Inferior parietal cortex (tissue), 1 donor: ENCODE measurements at regions not wholly inside any gene's neighbourhood (a gene's known extent, or its start where the extent isn't known, plus 50 kb on each side); places are given as distances from the start of the nearest gene placed in this dataset.

Experiments
- DNase-seq: peaks from one replicate; pipeline ENCODE4 v3.0.0-alpha.2; 2016; ENCODE audit errors: extremely low spot score

- DNase-seq, result no peak
Observed at GRCh38 chr14:36465178-36465577, 54.9 kb downstream of the NKX2-1 start.

- no peak for DNase-seq
Observed at GRCh38 chr14:36462890-36463289, 57.1 kb downstream of the NKX2-1 start.

- no peak for DNase-seq
Observed at GRCh38 chr14:36455241-36455627, 64.8 kb downstream of the NKX2-1 start.

- DNase-seq, result no peak
Observed at GRCh38 chr14:36454599-36455240, 65.3 kb downstream of the NKX2-1 start.

- no peak for DNase-seq
Observed at GRCh38 chr14:36452860-36453259, 67.2 kb downstream of the NKX2-1 start.

- DNase-seq, result no peak
Observed at GRCh38 chr14:36451310-36452065, 68.5 kb downstream of the NKX2-1 start.

- DNase-seq, result no peak
Observed at GRCh38 chr14:36450550-36450949, 69.5 kb downstream of the NKX2-1 start.

GRCh38 chr14:36449903-36450302 is 70.1 kb downstream of the NKX2-1 start:
- DNase-seq, result no peak

- no peak for DNase-seq
Observed at GRCh38 chr14:36443374-36443773, 76.7 kb downstream of the NKX2-1 start.

GRCh38 chr14:36442824-36443241 is 77.2 kb downstream of the NKX2-1 start:
- DNase-seq, result no peak

GRCh38 chr14:36441283-36441682 is 78.7 kb downstream of the NKX2-1 start:
- DNase-seq, result no peak

- no peak for DNase-seq
Observed at GRCh38 chr14:36439766-36440165, 80.3 kb downstream of the NKX2-1 start.

GRCh38 chr14:36438883-36439282 is 81.1 kb downstream of the NKX2-1 start:
- DNase-seq, result no peak

- DNase-seq, result no peak
Observed at GRCh38 chr14:36430662-36431084, 89.4 kb downstream of the NKX2-1 start.

- DNase-seq, result no peak
Observed at GRCh38 chr14:36430169-36430568, 89.9 kb downstream of the NKX2-1 start.

- DNase-seq, result no peak
Observed at GRCh38 chr14:36429692-36430091, 90.3 kb downstream of the NKX2-1 start.

GRCh38 chr14:36428350-36428749 is 91.7 kb downstream of the NKX2-1 start:
- no peak for DNase-seq

GRCh38 chr14:36426836-36427235 is 93.2 kb downstream of the NKX2-1 start:
- no peak for DNase-seq

GRCh38 chr14:36426113-36426512 is 93.9 kb downstream of the NKX2-1 start:
- no peak for DNase-seq

- DNase-seq, result no peak
Observed at GRCh38 chr14:36424478-36425102, 95.4 kb downstream of the NKX2-1 start.

- no peak for DNase-seq
Observed at GRCh38 chr14:36423430-36423829, 96.6 kb downstream of the NKX2-1 start.

- DNase-seq, result no peak
Observed at GRCh38 chr14:36420149-36420687, 99.8 kb upstream of the MBIP start.

- DNase-seq, result no peak
Observed at GRCh38 chr14:36418937-36419336, 98.5 kb upstream of the MBIP start.
